PFSK-1 (cell line): ENCODE measurements at regions not wholly inside any gene's neighbourhood (a gene's known extent, or its start where the extent isn't known, plus 50 kb on each side); places are given as distances from the start of the nearest gene placed in this dataset.

ENCODE experiments used
- FOXP2 ChIP-seq: optimal IDR thresholded peaks from 2 replicates; pipeline ENCODE3; 2011; ENCODE audit warnings: borderline replicate concordance, control low read depth, inconsistent platforms; ENCODE audit not compliant: insufficient read depth; ENCODE audit errors: extremely low read length, extremely low read depth
- POLR2AphosphoS5 ChIP-seq: IDR thresholded peaks from 2 replicates; pipeline ENCODE4 v1.6.1; 2012; ENCODE audit warnings: low read depth, mild to moderate bottlenecking, control low read depth, low read length, moderate library complexity
- SIN3A ChIP-seq: IDR thresholded peaks from 2 replicates; pipeline ENCODE4 v1.6.1; 2012; ENCODE audit warnings: mild to moderate bottlenecking, low read length, moderate library complexity, borderline replicate concordance; ENCODE audit not compliant: insufficient read depth
- TAF1 ChIP-seq: IDR thresholded peaks from 2 replicates; pipeline ENCODE4 v1.6.1; 2012; ENCODE audit warnings: low read length, control low read depth, borderline replicate concordance; ENCODE audit not compliant: insufficient read depth
- TF ChIP-seq, protein P1 (sequence below), 2 experiments: IDR thresholded peaks; 2 replicates each; pipeline versions ENCODE4 v1.6.1 to v1.8.0; 2011 to 2012; ENCODE audit warnings: low read depth in 2 of 2, low read length in 2 of 2, control low read depth in 1 of 2, inconsistent platforms in 1 of 2, mild to moderate bottlenecking in 1 of 2, moderate library complexity in 1 of 2; ENCODE audit not compliant: insufficient read depth in 1 of 2

DNA sequence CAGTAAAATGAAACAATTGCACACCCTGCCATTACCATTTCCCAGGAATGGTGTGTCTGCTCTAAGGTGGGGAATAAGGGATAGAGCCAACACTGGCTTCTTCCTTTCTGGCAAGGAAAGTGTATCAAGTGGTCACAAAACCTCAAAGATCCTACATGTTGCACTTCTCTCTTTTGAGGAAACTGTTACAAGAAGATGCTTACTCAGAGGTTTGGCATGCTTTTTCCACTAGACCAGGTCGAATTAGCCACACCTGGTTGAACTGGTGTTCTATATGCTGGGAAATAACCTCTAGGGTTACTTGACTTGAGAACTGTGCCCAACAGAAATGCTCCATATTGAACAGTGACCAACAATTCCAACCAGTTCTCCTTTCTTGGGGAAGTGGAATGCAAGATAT lies 102.9 kb downstream of the LRRN1 start:
- TF ChIP-seq SIN3A (no peak), FOXP2 (no peak), TAF1 (no peak), POLR2AphosphoS5 (no peak)
- TF ChIP-seq, protein P1, sequence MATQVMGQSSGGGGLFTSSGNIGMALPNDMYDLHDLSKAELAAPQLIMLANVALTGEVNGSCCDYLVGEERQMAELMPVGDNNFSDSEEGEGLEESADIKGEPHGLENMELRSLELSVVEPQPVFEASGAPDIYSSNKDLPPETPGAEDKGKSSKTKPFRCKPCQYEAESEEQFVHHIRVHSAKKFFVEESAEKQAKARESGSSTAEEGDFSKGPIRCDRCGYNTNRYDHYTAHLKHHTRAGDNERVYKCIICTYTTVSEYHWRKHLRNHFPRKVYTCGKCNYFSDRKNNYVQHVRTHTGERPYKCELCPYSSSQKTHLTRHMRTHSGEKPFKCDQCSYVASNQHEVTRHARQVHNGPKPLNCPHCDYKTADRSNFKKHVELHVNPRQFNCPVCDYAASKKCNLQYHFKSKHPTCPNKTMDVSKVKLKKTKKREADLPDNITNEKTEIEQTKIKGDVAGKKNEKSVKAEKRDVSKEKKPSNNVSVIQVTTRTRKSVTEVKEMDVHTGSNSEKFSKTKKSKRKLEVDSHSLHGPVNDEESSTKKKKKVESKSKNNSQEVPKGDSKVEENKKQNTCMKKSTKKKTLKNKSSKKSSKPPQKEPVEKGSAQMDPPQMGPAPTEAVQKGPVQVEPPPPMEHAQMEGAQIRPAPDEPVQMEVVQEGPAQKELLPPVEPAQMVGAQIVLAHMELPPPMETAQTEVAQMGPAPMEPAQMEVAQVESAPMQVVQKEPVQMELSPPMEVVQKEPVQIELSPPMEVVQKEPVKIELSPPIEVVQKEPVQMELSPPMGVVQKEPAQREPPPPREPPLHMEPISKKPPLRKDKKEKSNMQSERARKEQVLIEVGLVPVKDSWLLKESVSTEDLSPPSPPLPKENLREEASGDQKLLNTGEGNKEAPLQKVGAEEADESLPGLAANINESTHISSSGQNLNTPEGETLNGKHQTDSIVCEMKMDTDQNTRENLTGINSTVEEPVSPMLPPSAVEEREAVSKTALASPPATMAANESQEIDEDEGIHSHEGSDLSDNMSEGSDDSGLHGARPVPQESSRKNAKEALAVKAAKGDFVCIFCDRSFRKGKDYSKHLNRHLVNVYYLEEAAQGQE (IDR thresholded peaks at IDR 0.05; ENCODE audit: insufficient read depth in 1 of 2, low read depth in 2 of 2, low read length in 2 of 2), result no peak

DNA sequence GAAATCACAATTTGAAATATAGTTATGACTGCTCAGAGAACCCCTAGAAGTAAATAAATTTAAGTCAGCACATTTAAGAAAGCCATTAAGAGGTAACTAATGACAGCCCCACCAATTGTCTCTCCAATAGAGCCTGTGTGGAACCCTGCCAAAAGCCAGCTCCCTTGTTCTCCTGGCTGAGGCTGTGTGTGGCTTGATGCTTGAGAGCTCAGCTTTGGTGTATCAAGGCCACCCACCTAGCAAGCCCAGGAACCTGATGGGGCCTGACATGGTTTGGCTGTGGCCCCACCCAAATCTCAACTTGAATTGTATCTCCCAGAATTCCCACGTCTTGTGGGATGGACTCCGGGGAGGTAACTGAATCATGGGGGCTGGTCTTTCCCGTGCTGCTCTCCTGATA lies 106.9 kb downstream of the LRRN1 start:
- no peak for TF ChIP-seq FOXP2
- TF ChIP-seq POLR2AphosphoS5, result no peak
- TF ChIP-seq TAF1, result no peak
- no peak for TF ChIP-seq SIN3A
- TF ChIP-seq, protein P1 (IDR thresholded peaks at IDR 0.05; ENCODE audit: insufficient read depth in 1 of 2, low read depth in 2 of 2, low read length in 2 of 2), result no peak

DNA sequence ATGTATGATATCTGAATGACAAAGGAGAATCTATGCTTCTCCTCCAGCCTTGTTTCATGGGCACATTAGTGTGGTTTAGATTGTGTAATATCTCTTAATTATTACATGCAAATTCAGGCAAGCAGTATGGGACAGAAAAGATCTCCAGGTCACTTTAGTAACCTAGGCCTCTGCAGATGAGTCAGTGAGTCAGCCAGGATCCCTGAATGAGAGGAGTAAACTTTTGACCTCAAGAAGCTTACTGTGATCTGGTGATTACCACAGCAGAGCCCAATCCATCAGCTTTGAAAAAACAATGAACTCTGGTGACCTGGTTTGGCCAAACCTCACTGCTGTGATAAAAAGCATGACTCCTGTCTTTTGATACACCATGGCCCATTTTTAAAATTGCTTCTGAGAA lies 107.8 kb downstream of the LRRN1 start:
- TF ChIP-seq TAF1 (no peak), SIN3A (no peak), FOXP2 (no peak)

DNA sequence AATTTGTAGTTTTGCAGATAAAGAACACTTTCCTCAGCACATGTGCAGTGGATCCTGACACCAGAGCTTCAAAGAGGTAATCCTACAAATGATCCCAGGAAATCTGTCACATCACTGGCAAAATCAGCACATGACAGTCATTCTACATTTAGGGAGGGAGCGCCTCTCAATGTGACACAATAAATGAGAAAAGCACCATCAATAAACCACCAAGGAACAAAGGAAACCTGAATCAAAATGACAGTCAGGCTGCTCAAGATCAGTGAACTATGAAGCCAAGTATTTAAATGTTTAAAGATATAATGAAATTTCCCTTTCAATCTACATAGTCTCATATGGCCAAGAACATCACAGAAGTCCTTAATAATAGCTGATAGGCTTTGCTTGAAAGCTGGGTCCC lies 119.5 kb downstream of the LRRN1 start:
- TF ChIP-seq TAF1, result no peak
- no peak for TF ChIP-seq FOXP2
- no peak for TF ChIP-seq SIN3A
- TF ChIP-seq, protein P1 (IDR thresholded peaks at IDR 0.05; ENCODE audit: insufficient read depth in 1 of 2, low read depth in 2 of 2, low read length in 2 of 2), result no peak
- TF ChIP-seq POLR2AphosphoS5, result no peak

DNA sequence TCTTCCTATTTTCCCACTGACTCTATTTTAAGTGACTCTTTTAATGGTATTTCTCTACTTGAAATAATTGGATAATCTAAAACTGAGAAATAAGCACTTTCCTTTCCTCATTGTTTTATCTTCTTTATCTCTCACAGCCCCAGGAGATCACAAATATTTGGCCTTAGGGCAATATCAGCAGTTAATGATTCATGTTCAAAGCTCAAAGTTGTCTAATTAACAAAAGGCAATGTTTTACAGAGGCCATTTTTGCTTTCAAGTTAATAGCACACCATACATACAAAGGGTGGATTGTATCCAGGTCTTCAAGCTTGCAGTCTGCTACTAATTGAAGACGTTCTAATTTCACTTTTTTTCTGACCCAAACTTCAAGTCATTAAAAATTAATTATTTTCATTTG lies 120.1 kb downstream of the LRRN1 start:
- TF ChIP-seq FOXP2, result no peak

DNA sequence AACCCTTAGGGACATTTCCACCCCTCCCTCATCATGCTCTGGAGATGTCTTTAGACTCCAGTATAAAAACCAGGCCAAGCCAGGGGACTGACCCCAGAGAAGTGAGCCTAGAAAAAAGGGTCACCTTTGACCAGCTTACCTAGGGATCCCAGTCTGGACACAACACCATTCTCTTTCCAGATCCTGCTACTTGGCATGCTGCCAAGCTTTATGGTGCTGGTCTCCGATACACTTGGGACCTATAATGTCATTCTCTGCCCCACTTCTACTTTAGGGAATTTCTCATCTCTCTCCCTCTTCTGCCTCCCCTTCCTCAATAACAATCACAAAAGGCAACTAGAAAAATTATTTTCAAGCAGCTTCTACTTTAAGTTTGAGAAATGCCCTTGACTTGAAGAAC lies 124.4 kb downstream of the LRRN1 start:
- TF ChIP-seq SIN3A (no peak), FOXP2 (no peak), TAF1 (no peak)
- TF ChIP-seq, protein P1 (IDR thresholded peaks at IDR 0.05; ENCODE audit: insufficient read depth in 1 of 2, low read depth in 2 of 2, low read length in 2 of 2), result no peak
